GM12878 (cell line): ENCODE measurements at regions not wholly inside any gene's neighbourhood (a gene's known extent, or its start where the extent isn't known, plus 50 kb on each side); places are given as distances from the start of the nearest gene placed in this dataset.

Experiments
- ATAC-seq: fragments of 200-7000 bp; cut with Tn5 transposase; 3 replicates; pipeline ENCODE4 v1.9.1; 2020; ENCODE audit warnings: mild to moderate bottlenecking, moderate library complexity
- BruUV-seq: library from RNA; stranded (reverse); fragments of 400-500 nt; replicated peaks from 2 replicates; lab custom pipeline; 2021; lab: Mats Ljungman, UMichigan
- CTCF ChIA-PET: fragments of 300-600 bp; sonication (Branson Sonifier 250); formaldehyde crosslinking; extraction: SDS; loops from one replicate; lab custom pipeline; 2021; ENCODE audit warnings: inconsistent platforms; lab: Yijun Ruan, JAX
- POLR2A ChIA-PET: fragments of 350-600 bp; formaldehyde crosslinking; extraction: SDS; loops from one replicate; lab custom pipeline; 2021; ENCODE audit warnings: inconsistent platforms; lab: Charles Lee
- RAD21 ChIA-PET: fragments of 300-600 bp; sonication (Branson Sonifier 250); formaldehyde crosslinking; loops from one replicate; lab custom pipeline; 2023; ENCODE audit warnings: antibody characterized with exemption; ENCODE audit not compliant: unreplicated experiment; lab: Charles Lee
- SMC1A ChIA-PET: fragments of 300-600 bp; sonication (Branson Sonifier 250); formaldehyde crosslinking; loops from one replicate; lab custom pipeline; 2023; ENCODE audit not compliant: unreplicated experiment, uncharacterized antibody; lab: Charles Lee
- DNase-seq: peaks from one replicate; pipeline ENCODE4 v3.0.0-alpha.2; 2011; ENCODE audit warnings: low read depth, low spot score
- FAIRE-seq: peaks from 3 replicates; lab custom pipeline; 2011; peaks lifted over from hg19 to GRCh38; lab: Jason Lieb, UNC
- H2AFZ ChIP-seq: 2 replicates; pipeline ENCODE4 v1.6.0; 2011; ENCODE audit warnings: low read depth, low read length, control low read depth; ENCODE audit not compliant: control insufficient read depth
- H3K27ac ChIP-seq: 2 replicates; pipeline ENCODE4 v1.5.1; 2011; ENCODE audit warnings: control low read depth; ENCODE audit not compliant: control insufficient read depth, insufficient read depth
- H3K27me3 ChIP-seq, 2 experiments: replicated peaks in 1 of 2; 2 replicates each; pipeline versions ENCODE4 v1.6.0 to v1.6.1; 2011; ENCODE audit warnings: low read length in 1 of 2; ENCODE audit not compliant: control insufficient read depth in 2 of 2, insufficient read depth in 2 of 2
- H3K36me3 ChIP-seq, 2 experiments: 2 replicates each; pipeline ENCODE4 v1.5.1; 2011; ENCODE audit warnings: low read length in 1 of 2; ENCODE audit not compliant: control insufficient read depth in 2 of 2, insufficient read depth in 2 of 2
- H3K4me1 ChIP-seq: 2 replicates; pipeline ENCODE4 v1.6.1; 2011; ENCODE audit warnings: mild to moderate bottlenecking, low read length, moderate library complexity, mixed read lengths; ENCODE audit not compliant: control insufficient read depth, insufficient read depth
- H3K4me2 ChIP-seq: 2 replicates; pipeline ENCODE4 v1.6.0; 2011; ENCODE audit warnings: control low read depth; ENCODE audit not compliant: control insufficient read depth, insufficient read depth
- H3K4me3 ChIP-seq: fragments of 200-600 bp; sonication (generic); 2 replicates; pipeline ENCODE4 v1.5.1; 2016
- H3K79me2 ChIP-seq: 2 replicates; pipeline ENCODE4 v1.6.0; 2011; ENCODE audit warnings: low read length; ENCODE audit not compliant: control insufficient read depth, insufficient read depth
- H3K9ac ChIP-seq: 2 replicates; pipeline ENCODE4 v1.8.0; 2011; ENCODE audit warnings: low read length, control low read depth, mixed read lengths; ENCODE audit not compliant: control insufficient read depth, insufficient read depth
- H3K9me3 ChIP-seq: replicated peaks from 3 replicates; pipeline ENCODE4 v1.5.1; 2011; ENCODE audit warnings: mild to moderate bottlenecking, low read length; ENCODE audit not compliant: control insufficient read depth, insufficient read depth
- H4K20me1 ChIP-seq: 2 replicates; pipeline ENCODE4 v1.6.0; 2011; ENCODE audit not compliant: control insufficient read depth, insufficient read depth
- ATF3 ChIP-seq: IDR thresholded peaks from 2 replicates; pipeline ENCODE4 v1.6.1; 2011; ENCODE audit warnings: low read depth, mild to moderate bottlenecking, low read length, moderate library complexity, borderline replicate concordance; ENCODE audit errors: extremely low read depth
- ETV6 ChIP-seq, 2 experiments: fragments of 450-650 bp in 1 of 2; IDR thresholded peaks in 1 of 2; conservative IDR thresholded peaks in 1 of 2; 2 replicates each; pipeline ENCODE4 v1.6.1; 2014; ENCODE audit warnings: antibody characterized with exemption in 1 of 2, borderline replicate concordance in 1 of 2, low read depth in 1 of 2, mild to moderate bottlenecking in 1 of 2, moderate library complexity in 1 of 2
- FOXK2 ChIP-seq: fragments of 450-650 bp; IDR thresholded peaks from 2 replicates; pipeline ENCODE4 v1.6.1; 2017; ENCODE audit warnings: mild to moderate bottlenecking, moderate library complexity
- FOXM1 ChIP-seq: IDR thresholded peaks from 2 replicates; pipeline ENCODE4 v1.6.1; 2012; ENCODE audit warnings: low read depth, mild to moderate bottlenecking, inconsistent platforms, low read length, moderate library complexity
- HDAC2 ChIP-seq: fragments of 200-600 bp; sonication (generic); IDR thresholded peaks from 2 replicates; pipeline ENCODE4 v1.6.1; 2017
- IKZF2 ChIP-seq, 2 experiments: fragments of 450-650 bp; IDR thresholded peaks; 2 replicates each; pipeline ENCODE4 v1.6.1; 2017; ENCODE audit warnings: mild to moderate bottlenecking in 2 of 2, moderate library complexity in 2 of 2
- IRF4 ChIP-seq: IDR thresholded peaks from 2 replicates; pipeline ENCODE4 v1.6.1; 2011; ENCODE audit warnings: low read depth, low read length
- MTA3 ChIP-seq: IDR thresholded peaks from 2 replicates; pipeline ENCODE4 v1.6.1; 2012; ENCODE audit warnings: low read length, inconsistent platforms, borderline replicate concordance
- NFYA ChIP-seq: IDR thresholded peaks from 2 replicates; pipeline ENCODE4 v1.6.1; 2011; ENCODE audit warnings: low read depth, mild to moderate bottlenecking, low read length, improper control_type of control experiment, borderline replicate concordance
- NRF1 ChIP-seq: conservative IDR thresholded peaks from 2 replicates; pipeline ENCODE4 v1.6.1; 2011; ENCODE audit warnings: mild to moderate bottlenecking, low read depth, low read length, improper control_type of control experiment
- POLR2AphosphoS2 ChIP-seq: IDR thresholded peaks from 2 replicates; pipeline ENCODE4 v1.6.1; 2011; ENCODE audit warnings: low read depth, mild to moderate bottlenecking, low read length, improper control_type of control experiment, moderate library complexity
- RAD51 ChIP-seq: fragments of 450-650 bp; IDR thresholded peaks from 2 replicates; pipeline ENCODE4 v1.6.1; 2016; ENCODE audit warnings: moderate library complexity, mild to moderate bottlenecking, inconsistent platforms
- SMAD1 ChIP-seq: fragments of 450-650 bp; IDR thresholded peaks from 2 replicates; pipeline ENCODE4 v1.6.1; 2018; ENCODE audit warnings: mild to moderate bottlenecking, low read depth; ENCODE audit not compliant: partially characterized antibody
- USF1 ChIP-seq: IDR thresholded peaks from 2 replicates; pipeline ENCODE4 v1.6.1; 2011; ENCODE audit warnings: borderline replicate concordance, low read depth, mild to moderate bottlenecking, moderate library complexity, mixed read lengths, low read length; ENCODE audit not compliant: insufficient read depth; ENCODE audit errors: extremely low read length
- ZNF24 ChIP-seq: fragments of 450-650 bp; IDR thresholded peaks from 2 replicates; pipeline ENCODE4 v1.6.1; 2017; ENCODE audit warnings: antibody characterized with exemption, mild to moderate bottlenecking
- ZNF274 ChIP-seq: IDR thresholded peaks from one replicate; pipeline ENCODE4 v1.8.0; 2011; ENCODE audit not compliant: insufficient read length, insufficient read depth
- ZZZ3 ChIP-seq: IDR thresholded peaks from 2 replicates; pipeline ENCODE4 v1.6.1; 2011; ENCODE audit warnings: low read depth; ENCODE audit not compliant: control insufficient read depth, insufficient read length
- WGBS: methylation state at CpG from one replicate; pipeline ENCODE4 v1.1.6; 2016; ENCODE audit warnings: low lambda C conversion rate; ENCODE audit not compliant: insufficient replicate concordance, insufficient coverage; ENCODE audit errors: missing lambda C conversion rate; 5-methylcytosine and 5-hydroxymethylcytosine counted together
- in situ Hi-C: fragments of 300-500 bp; cut with MboI; formaldehyde crosslinking; loops from 9 replicates; pipeline ENCODE4 v1.14.3; 2018; ENCODE audit warnings: mixed read lengths
- intact Hi-C: fragments of 100-400 bp; cut with micrococcal nuclease; formaldehyde crosslinking; loops from one replicate; pipeline ENCODE4 v1.14.2; 2022; ENCODE audit not compliant: unreplicated experiment
- TF ChIP-seq, protein P1 (sequence below): fragments of 450-650 bp; IDR thresholded peaks from 2 replicates; pipeline ENCODE4 v1.6.1; 2017; ENCODE audit warnings: mild to moderate bottlenecking, low read depth, inconsistent platforms; ENCODE audit not compliant: poor library complexity, severe bottlenecking

GRCh38 chr6:55964136-55964535 is 88.7 kb upstream of the BMP5 start:
- Histone ChIP-seq H3K79me2 (no peaks in the 10 kb centered on the region), H3K4me3 (no peak overlapping the region), H3K4me2 (no peak overlapping the region), H3K4me1 (no peaks in the 10 kb centered on the region), H3K9me3 (no peaks in the 10 kb centered on the region), H3K27ac (no peak overlapping the region), H4K20me1 (no peaks in the 10 kb centered on the region), H2AFZ (no peak overlapping the region), H3K36me3 (no peaks in the 10 kb centered on the region), H3K9ac (no peak overlapping the region), H3K27me3 (no peaks in the 10 kb centered on the region)
- intact Hi-C loops (no loop called here), in situ Hi-C loops (no loop called here)
- no peak for DNase-seq
- WGBS, result 0% methylated on average over 1 of the region's 1 CpG
- SMC1A ChIA-PET, result no interaction called here
- POLR2A ChIA-PET, result no interaction called here
- ATAC-seq, result no peak
- no peak for TF ChIP-seq RAD51
- TF ChIP-seq FOXK2, result no peak
- TF ChIP-seq NFYA, result no peak
- no peak for TF ChIP-seq HDAC2
- TF ChIP-seq, protein P1, sequence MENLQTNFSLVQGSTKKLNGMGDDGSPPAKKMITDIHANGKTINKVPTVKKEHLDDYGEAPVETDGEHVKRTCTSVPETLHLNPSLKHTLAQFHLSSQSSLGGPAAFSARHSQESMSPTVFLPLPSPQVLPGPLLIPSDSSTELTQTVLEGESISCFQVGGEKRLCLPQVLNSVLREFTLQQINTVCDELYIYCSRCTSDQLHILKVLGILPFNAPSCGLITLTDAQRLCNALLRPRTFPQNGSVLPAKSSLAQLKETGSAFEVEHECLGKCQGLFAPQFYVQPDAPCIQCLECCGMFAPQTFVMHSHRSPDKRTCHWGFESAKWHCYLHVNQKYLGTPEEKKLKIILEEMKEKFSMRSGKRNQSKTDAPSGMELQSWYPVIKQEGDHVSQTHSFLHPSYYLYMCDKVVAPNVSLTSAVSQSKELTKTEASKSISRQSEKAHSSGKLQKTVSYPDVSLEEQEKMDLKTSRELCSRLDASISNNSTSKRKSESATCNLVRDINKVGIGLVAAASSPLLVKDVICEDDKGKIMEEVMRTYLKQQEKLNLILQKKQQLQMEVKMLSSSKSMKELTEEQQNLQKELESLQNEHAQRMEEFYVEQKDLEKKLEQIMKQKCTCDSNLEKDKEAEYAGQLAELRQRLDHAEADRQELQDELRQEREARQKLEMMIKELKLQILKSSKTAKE, result no peak
- TF ChIP-seq ATF3, result no peak
- TF ChIP-seq ZNF24, result no peak
- TF ChIP-seq FOXM1, result no peak
- no peak for TF ChIP-seq SMAD1
- no peak for TF ChIP-seq POLR2AphosphoS2
- TF ChIP-seq ETV6 (conservative IDR thresholded peaks at IDR 0.05 in 1 of 2, IDR thresholded peaks at IDR 0.05 in 1 of 2; ENCODE audit: borderline replicate concordance in 1 of 2, low read depth in 1 of 2), result no peak
- no peak for TF ChIP-seq IRF4
- no peak for TF ChIP-seq ZNF274
- TF ChIP-seq USF1, result no peak
- TF ChIP-seq IKZF2 (IDR thresholded peaks at IDR 0.05), result no peak
- TF ChIP-seq ZZZ3, result no peak
- TF ChIP-seq NRF1, result no peak
- TF ChIP-seq MTA3, result no peak
- no peak for FAIRE-seq
- CTCF ChIA-PET, result no interaction called here
- BruUV-seq, result no TSS peak
- RAD21 ChIA-PET, result no interaction called here
